ENCODE measurements at regions not wholly inside any gene's neighbourhood (a gene's known extent, or its start where the extent isn't known, plus 50 kb on each side); places are given as distances from the start of the nearest gene placed in this dataset.

- H3K36me3 ChIP-seq = no peaks in the 10 kb centered on the region
- H3K4me1 ChIP-seq = peaks cover 0 to 9% (median 1%) of the 10 kb centered on the region in 4 donors
- H3K4me3 ChIP-seq = no peak overlapping the region
- no peak overlapping the region for H3K27ac ChIP-seq
- H3K27me3 ChIP-seq = peaks cover 0 to 26% of the 10 kb centered on the region in 2 donors
- no peak for TF ChIP-seq CTCF (IDR thresholded peaks at IDR 0.05)
- no peak for TF ChIP-seq POLR2A (IDR thresholded peaks at IDR 0.05)
- H3K9me3 ChIP-seq = no peaks in the 10 kb centered on the region
- no peak for DNase-seq
These were observed 91.0 kb upstream of the FMN2 start for GRCh38 chr1:240000634-240001033.

- DNase-seq = no peak
- no peaks in the 10 kb centered on the region for H3K36me3 ChIP-seq
- peaks cover 0 to 26% of the 10 kb centered on the region in 2 donors for H3K27me3 ChIP-seq
- no peak overlapping the region for H3K4me3 ChIP-seq
- TF ChIP-seq CTCF (IDR thresholded peaks at IDR 0.05) = no peak
- no peak for TF ChIP-seq POLR2A (IDR thresholded peaks at IDR 0.05)
- H3K4me1 ChIP-seq = peaks cover 0 to 9% (median 1%) of the 10 kb centered on the region in 4 donors
- H3K27ac ChIP-seq = no peak overlapping the region
- H3K9me3 ChIP-seq = no peaks in the 10 kb centered on the region
These were observed 90.4 kb upstream of the FMN2 start for GRCh38 chr1:240001177-240001740.

- peak in 1 of 3 donors; percentile 52 for DNase-seq
- no peaks in the 10 kb centered on the region for H3K4me1 ChIP-seq
- no peaks in the 10 kb centered on the region for H3K9me3 ChIP-seq
- TF ChIP-seq POLR2A (IDR thresholded peaks at IDR 0.05) = no peak
- TF ChIP-seq CTCF (IDR thresholded peaks at IDR 0.05) = peak in 4 of 6 experiments; percentile 28 to 58 (median 44)
- H3K27me3 ChIP-seq = peaks cover 0 to 9% of the 10 kb centered on the region in 2 donors
- no peaks in the 10 kb centered on the region for H3K36me3 ChIP-seq
- no peak overlapping the region for H3K4me3 ChIP-seq
- no peak overlapping the region for H3K27ac ChIP-seq
These were observed 87.5 kb upstream of the FMN2 start for GRCh38 chr1:240004086-240004749.

- DNase-seq = no peak
- Histone ChIP-seq H3K4me3 (no peak overlapping the region), H3K4me1 (no peaks in the 10 kb centered on the region), H3K9me3 (no peaks in the 10 kb centered on the region), H3K27me3 (no peaks in the 10 kb centered on the region), H3K36me3 (no peaks in the 10 kb centered on the region), H3K27ac (no peak overlapping the region)
- TF ChIP-seq POLR2A (IDR thresholded peaks at IDR 0.05) (no peak), CTCF (IDR thresholded peaks at IDR 0.05) (no peak)
These were observed 85.6 kb upstream of the FMN2 start for GRCh38 chr1:240005997-240006650.

- Histone ChIP-seq H3K27me3 (no peaks in the 10 kb centered on the region), H3K36me3 (no peaks in the 10 kb centered on the region), H3K27ac (no peak overlapping the region), H3K4me1 (no peaks in the 10 kb centered on the region), H3K9me3 (no peaks in the 10 kb centered on the region), H3K4me3 (no peak overlapping the region)
- no peak for TF ChIP-seq POLR2A (IDR thresholded peaks at IDR 0.05)
- no peak for TF ChIP-seq CTCF (IDR thresholded peaks at IDR 0.05)
- no peak for DNase-seq
These were observed 83.4 kb upstream of the FMN2 start for GRCh38 chr1:240008298-240008697.
